Neuronal stem cell (in vitro differentiated cells): ENCODE measurements at regions not wholly inside any gene's neighbourhood (a gene's known extent, or its start where the extent isn't known, plus 50 kb on each side); places are given as distances from the start of the nearest gene placed in this dataset.

Experiments
- DNase-seq: peaks from one replicate; pipeline ENCODE4 v3.0.0-alpha.2; 2013; ENCODE audit warnings: low spot score
- H2AFZ ChIP-seq: one replicate; pipeline ENCODE4 v1.6.1; 2013; ENCODE audit warnings: mild to moderate bottlenecking, low read length, inconsistent platforms
- H2AK5ac ChIP-seq: 2 replicates; pipeline ENCODE4 v1.6.1; 2013; ENCODE audit warnings: low read depth, mild to moderate bottlenecking, inconsistent platforms, low read length, moderate library complexity, mixed read lengths
- H2BK120ac ChIP-seq: 2 replicates; pipeline ENCODE4 v1.6.1; 2013; ENCODE audit warnings: low read depth, mild to moderate bottlenecking, inconsistent platforms, low read length, moderate library complexity, mixed read lengths
- H2BK12ac ChIP-seq: one replicate; pipeline ENCODE4 v1.6.1; 2013; ENCODE audit warnings: low read length, inconsistent platforms
- H2BK15ac ChIP-seq: 2 replicates; pipeline ENCODE4 v1.6.1; 2013; ENCODE audit warnings: mild to moderate bottlenecking, low read length, inconsistent platforms, mixed read lengths
- H2BK5ac ChIP-seq: one replicate; pipeline ENCODE4 v1.6.1; 2013; ENCODE audit warnings: inconsistent platforms, mild to moderate bottlenecking, low read length, moderate library complexity
- H3K14ac ChIP-seq: one replicate; pipeline ENCODE4 v1.6.1; 2013; ENCODE audit warnings: low read length, inconsistent platforms
- H3K18ac ChIP-seq: 2 replicates; pipeline ENCODE4 v1.6.1; 2013; ENCODE audit warnings: low read length, inconsistent platforms
- H3K23ac ChIP-seq: 2 replicates; pipeline ENCODE4 v1.6.1; 2013; ENCODE audit warnings: low read depth, mild to moderate bottlenecking, mixed read lengths, low read length, inconsistent platforms; ENCODE audit not compliant: poor library complexity
- H3K27ac ChIP-seq: replicated peaks from 3 replicates; pipeline ENCODE4 v1.5.1; 2013; ENCODE audit warnings: low read length, inconsistent platforms
- H3K27me3 ChIP-seq, 3 experiments: 2 replicates each; pipeline ENCODE4 v1.6.1; 2013; ENCODE audit warnings: low read length in 3 of 3, mild to moderate bottlenecking in 2 of 3, inconsistent platforms in 1 of 3, low read depth in 1 of 3, mixed read lengths in 1 of 3, moderate library complexity in 1 of 3; ENCODE audit not compliant: control insufficient read depth in 3 of 3, insufficient read depth in 3 of 3
- H3K36me3 ChIP-seq, 2 donors: replicated peaks in 1 of 2; 2 replicates each; pipeline ENCODE4 v1.6.1; 2013; ENCODE audit warnings: low read length in 2 of 2; ENCODE audit not compliant: control insufficient read depth in 2 of 2, insufficient read depth in 2 of 2
- H3K4ac ChIP-seq: 2 replicates; pipeline ENCODE4 v1.6.1; 2013; ENCODE audit warnings: inconsistent platforms, mild to moderate bottlenecking, low read length, moderate library complexity
- H3K4me1 ChIP-seq, 2 donors: 1 replicate in 1 of 2; 2 replicates in 1 of 2; pipeline ENCODE4 v1.6.1; 2013; ENCODE audit warnings: low read length in 2 of 2, low read depth in 1 of 2; ENCODE audit not compliant: control insufficient read depth in 2 of 2, insufficient read depth in 1 of 2
- H3K4me2 ChIP-seq: one replicate; pipeline ENCODE4 v1.6.1; 2013; ENCODE audit warnings: mild to moderate bottlenecking, low read length, inconsistent platforms; ENCODE audit not compliant: insufficient read depth, poor library complexity, severe bottlenecking
- H3K4me3 ChIP-seq, 2 donors: 2 replicates each; pipeline ENCODE4 v1.5.1; 2013; ENCODE audit warnings: low read length in 2 of 2, mild to moderate bottlenecking in 2 of 2, inconsistent platforms in 1 of 2, moderate library complexity in 1 of 2
- H3K79me1 ChIP-seq: one replicate; pipeline ENCODE4 v1.6.1; 2013; ENCODE audit warnings: low read depth, mild to moderate bottlenecking, inconsistent platforms, low read length, moderate library complexity
- H3K9ac ChIP-seq: one replicate; pipeline ENCODE4 v1.6.1; 2013; ENCODE audit warnings: mild to moderate bottlenecking, low read depth, low read length, inconsistent platforms; ENCODE audit not compliant: poor library complexity
- H3K9me3 ChIP-seq, 2 donors: replicated peaks in 1 of 2; 2 replicates each; pipeline versions ENCODE3 to v1.6.1; 2013; ENCODE audit warnings: low read length in 2 of 2, mild to moderate bottlenecking in 2 of 2, inconsistent platforms in 1 of 2, low read depth in 1 of 2, mixed read lengths in 1 of 2, moderate library complexity in 1 of 2; ENCODE audit not compliant: control insufficient read depth in 2 of 2, insufficient read depth in 1 of 2
- H4K8ac ChIP-seq: one replicate; pipeline ENCODE4 v1.6.1; 2013; ENCODE audit warnings: low read depth, mild to moderate bottlenecking, inconsistent platforms, low read length, moderate library complexity
- H4K91ac ChIP-seq: one replicate; pipeline ENCODE4 v1.6.1; 2013; ENCODE audit warnings: low read length, low read depth, mild to moderate bottlenecking, inconsistent platforms; ENCODE audit not compliant: poor library complexity
- WGBS, 2 donors: extraction: QIAGEN DNeasy Blood & Tissue Kit; methylation state at CpG; one replicate each; pipeline ENCODE4 v1.1.7; 2013; ENCODE audit warnings: missing lambda C conversion rate in 2 of 2, mixed read lengths in 1 of 2; ENCODE audit not compliant: insufficient read length in 2 of 2, insufficient replicate concordance in 1 of 2; ENCODE audit errors: extremely low coverage in 2 of 2; 5-methylcytosine and 5-hydroxymethylcytosine counted together

DNA sequence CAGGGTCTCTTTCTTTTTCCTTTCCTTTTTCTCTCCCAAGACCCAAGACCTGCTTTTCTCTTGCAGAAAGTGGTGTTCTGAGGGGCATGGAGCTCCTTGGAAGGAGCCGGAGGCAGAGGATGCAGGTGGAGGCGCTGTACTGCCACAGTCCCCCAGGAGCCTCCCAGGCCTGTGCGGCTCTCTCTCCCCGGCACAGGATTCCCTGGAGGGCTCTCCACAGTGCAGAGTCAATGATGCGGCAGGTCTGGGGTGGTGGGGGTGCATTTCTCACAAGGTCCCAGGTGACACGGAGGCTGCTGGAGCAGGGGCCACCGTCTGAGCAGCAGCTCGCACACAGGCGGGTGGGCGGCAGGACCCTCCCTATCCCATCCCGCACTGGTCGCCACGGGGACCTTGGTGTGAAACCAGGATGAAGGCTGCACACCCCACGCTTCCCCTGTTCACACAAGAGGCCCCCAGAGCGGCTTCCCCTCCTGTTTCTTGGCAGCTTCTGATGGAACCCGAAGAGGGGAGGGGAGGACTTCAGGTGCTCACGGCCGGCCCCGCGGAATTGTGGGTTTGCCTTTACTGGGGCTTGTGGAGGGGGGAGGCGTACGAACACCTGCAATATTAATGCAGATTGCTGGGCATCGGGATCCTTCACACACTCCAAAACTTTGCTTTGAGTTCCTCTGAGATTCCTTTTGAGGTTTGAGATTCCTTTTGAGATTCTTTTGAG lies 186.9 kb downstream of the ENGASE start:
- Histone ChIP-seq H4K91ac (no peak overlapping the region), H3K4me3 (no peak overlapping the region), H3K27ac (no peak overlapping the region), H3K27me3 (peaks cover 0 to 84% (median 0%) of the 10 kb centered on the region in 3 experiments), H3K79me1 (no peaks in the 10 kb centered on the region), H2BK12ac (peak overlapping the region; percentile 22), H2AFZ (no peak overlapping the region), H4K8ac (no peak overlapping the region), H2BK5ac (no peak overlapping the region), H3K23ac (no peak overlapping the region), H2BK15ac (peak overlapping the region; percentile 81), H2AK5ac (peak overlapping the region; percentile 81), H3K36me3 (no peaks in the 10 kb centered on the region), H3K18ac (peak overlapping the region; percentile 64), H3K4me1 (peaks cover 0 to 5% of the 10 kb centered on the region in 2 donors), H3K9me3 (no peaks in the 10 kb centered on the region), H3K4ac (no peak overlapping the region), H3K14ac (no peak overlapping the region), H2BK120ac (peak overlapping the region; percentile 81), H3K9ac (no peak overlapping the region), H3K4me2 (no peak overlapping the region)
- DNase-seq: no peak
- WGBS, 2 donors: no CpG with 5 or more reads among the region's 23 CpGs

DNA sequence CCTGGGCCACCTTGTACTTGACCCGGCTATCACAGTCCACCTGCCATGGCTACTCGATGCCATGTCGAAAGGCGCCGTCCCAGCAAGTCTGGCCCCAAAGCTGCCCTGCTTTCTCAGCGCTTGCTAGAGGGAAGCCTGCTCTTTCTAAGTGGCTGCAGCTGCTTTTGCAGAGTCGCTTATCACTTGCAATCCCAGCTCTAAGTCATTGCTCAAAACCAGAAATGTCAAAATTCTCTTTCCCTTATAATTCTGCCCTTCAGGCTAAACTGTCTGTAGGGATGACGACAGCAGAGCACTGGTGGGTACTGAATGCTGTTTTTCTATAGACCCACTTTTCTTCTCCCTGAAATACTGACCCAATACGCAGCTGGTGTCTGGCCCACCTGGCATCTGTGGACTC lies 184.2 kb downstream of the ENGASE start:
- H2AK5ac ChIP-seq: peak overlapping the region; percentile 91
- no peak overlapping the region for H2BK120ac ChIP-seq
- H2BK12ac ChIP-seq: no peak overlapping the region
- H3K4ac ChIP-seq: no peak overlapping the region
- H3K27ac ChIP-seq: no peak overlapping the region
- H2BK5ac ChIP-seq: no peak overlapping the region
- no peak overlapping the region for H2AFZ ChIP-seq
- peaks cover 0 to 3% of the 10 kb centered on the region in 2 donors for H3K4me1 ChIP-seq
- H3K23ac ChIP-seq: no peak overlapping the region
- peaks cover 0 to 78% (median 0%) of the 10 kb centered on the region in 3 experiments for H3K27me3 ChIP-seq
- peak overlapping the region; percentile 71 for H3K18ac ChIP-seq
- H3K9me3 ChIP-seq: no peaks in the 10 kb centered on the region
- no peak overlapping the region for H4K91ac ChIP-seq
- H3K9ac ChIP-seq: peak overlapping the region; percentile 77
- no peak overlapping the region for H3K4me3 ChIP-seq
- no peak overlapping the region for H3K14ac ChIP-seq
- H4K8ac ChIP-seq: no peak overlapping the region
- WGBS, 2 donors: no CpG with 5 or more reads among the region's 9 CpGs
- no peaks in the 10 kb centered on the region for H3K36me3 ChIP-seq
- DNase-seq: no peak
- H2BK15ac ChIP-seq: peak overlapping the region; percentile 49
- no peak overlapping the region for H3K4me2 ChIP-seq
- no peaks in the 10 kb centered on the region for H3K79me1 ChIP-seq

DNA sequence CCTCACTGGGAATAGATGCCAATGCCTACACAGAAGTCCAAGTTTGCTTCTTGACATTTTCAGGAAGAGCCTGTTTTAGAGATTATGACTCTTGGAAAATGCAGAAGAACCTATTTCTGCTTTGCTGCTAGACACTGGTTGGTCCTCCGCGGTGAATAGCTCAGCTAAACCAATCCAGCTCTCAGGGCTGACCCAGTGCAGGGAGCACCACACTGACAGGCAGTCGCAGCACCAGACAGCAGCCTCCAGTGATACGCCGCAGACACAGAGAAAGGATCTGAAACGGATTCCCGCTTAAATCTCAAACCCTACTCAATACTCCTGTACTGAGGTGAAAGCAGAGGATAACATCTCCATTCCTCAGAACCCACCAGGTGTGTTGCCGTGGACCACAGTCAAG lies 183.4 kb downstream of the ENGASE start:
- H3K27ac ChIP-seq: no peak overlapping the region
- H3K9me3 ChIP-seq: no peaks in the 10 kb centered on the region
- WGBS, 2 donors: no CpG with 5 or more reads among the region's 8 CpGs
- DNase-seq: no peak
- peaks cover 0 to 72% (median 0%) of the 10 kb centered on the region in 3 experiments for H3K27me3 ChIP-seq
- H4K8ac ChIP-seq: no peak overlapping the region
- H3K36me3 ChIP-seq: no peaks in the 10 kb centered on the region
- no peak overlapping the region for H4K91ac ChIP-seq
- peak overlapping the region; percentile 50 for H3K9ac ChIP-seq
- H3K4me2 ChIP-seq: no peak overlapping the region
- no peak overlapping the region for H3K4me3 ChIP-seq
- no peak overlapping the region for H3K4ac ChIP-seq
- peaks cover 0 to 3% of the 10 kb centered on the region in 2 donors for H3K4me1 ChIP-seq
- H2AFZ ChIP-seq: no peak overlapping the region
- no peak overlapping the region for H2BK15ac ChIP-seq
- H3K14ac ChIP-seq: no peak overlapping the region
- H3K79me1 ChIP-seq: no peaks in the 10 kb centered on the region
- H2BK5ac ChIP-seq: no peak overlapping the region
- no peak overlapping the region for H2AK5ac ChIP-seq
- H2BK120ac ChIP-seq: peak overlapping the region; percentile 22
- no peak overlapping the region for H3K23ac ChIP-seq
- no peak overlapping the region for H3K18ac ChIP-seq
- no peak overlapping the region for H2BK12ac ChIP-seq

DNA sequence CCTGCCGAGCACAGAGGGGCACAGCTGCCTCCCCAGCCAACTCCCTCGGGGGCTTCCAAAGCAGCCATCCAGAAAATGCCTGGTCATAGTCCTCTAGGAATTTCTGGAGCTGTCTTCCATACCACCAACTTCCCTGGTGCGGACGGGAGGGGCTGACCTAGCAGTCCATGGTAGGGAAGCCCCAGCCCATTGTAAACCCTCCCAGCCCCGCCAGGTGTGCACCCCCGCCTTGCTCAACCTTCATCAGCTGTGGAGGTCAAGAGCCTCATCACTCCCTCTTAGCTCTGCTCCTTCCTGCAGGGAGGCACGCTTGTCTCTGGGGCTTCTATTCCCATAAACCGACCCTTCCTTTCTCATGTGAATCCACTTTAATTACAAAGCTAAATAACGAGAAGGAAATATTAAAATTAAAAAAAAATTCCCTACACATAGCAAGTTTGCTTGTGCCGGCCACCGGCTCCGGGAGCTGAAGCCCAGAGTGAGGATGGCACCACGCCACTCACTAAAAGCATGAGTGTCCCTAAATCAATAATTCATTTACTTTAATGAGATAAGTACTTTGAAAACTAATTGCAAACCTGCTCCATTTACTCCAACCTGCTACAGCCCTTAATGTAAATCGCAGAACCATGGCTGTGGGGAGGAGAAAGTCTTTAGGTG lies 181.4 kb downstream of the ENGASE start:
- peak overlapping the region; percentile 11 for H3K18ac ChIP-seq

More for the DNA sequence above, 181.4 kb downstream of the ENGASE start:
- Histone ChIP-seq H3K23ac (no peak overlapping the region), H2BK15ac (no peak overlapping the region), H3K27ac (no peak overlapping the region), H3K4ac (no peak overlapping the region), H4K8ac (no peak overlapping the region), H2BK12ac (peak overlapping the region; percentile 4), H3K79me1 (no peaks in the 10 kb centered on the region), H3K9ac (no peak overlapping the region), H4K91ac (no peak overlapping the region), H2AK5ac (peak overlapping the region; percentile 49), H3K4me1 (no peaks in the 10 kb centered on the region), H3K27me3 (peaks cover 0 to 72% (median 0%) of the 10 kb centered on the region in 3 experiments), H2BK120ac (no peak overlapping the region), H2AFZ (no peak overlapping the region), H3K36me3 (no peaks in the 10 kb centered on the region), H3K4me2 (no peak overlapping the region), H3K4me3 (no peak overlapping the region), H2BK5ac (no peak overlapping the region), H3K9me3 (no peaks in the 10 kb centered on the region), H3K14ac (no peak overlapping the region)
- DNase-seq: no peak
- WGBS, 2 donors: no CpG with 5 or more reads among the region's 14 CpGs
